ENCODE measurements at regions not wholly inside any gene's neighbourhood (a gene's known extent, or its start where the extent isn't known, plus 50 kb on each side); places are given as distances from the start of the nearest gene placed in this dataset.
"Not testable (repeated sequence)": the region's sequence is repeated elsewhere in the genome, so short reads cannot be mapped to it uniquely, and the experiment has no call there.

GRCh38 chr4:31193521-31193920, 473.4 kb downstream of the PCDH7 start:
- DNase-seq (no peak), ATAC-seq (no peak)
- intact Hi-C loops (cut with micrococcal nuclease) = no loop called here

GRCh38 chr4:31194823-31195222, 474.7 kb downstream of the PCDH7 start:
- no peak for ATAC-seq
- no peak for DNase-seq
- intact Hi-C loops (cut with micrococcal nuclease) = no loop called here

- no peak for DNase-seq
- ATAC-seq = no peak
- intact Hi-C loops (cut with micrococcal nuclease) = no loop called here
Measured at GRCh38 chr4:31199644-31200043, 479.5 kb downstream of the PCDH7 start.

GRCh38 chr4:31202054-31202453, 481.9 kb downstream of the PCDH7 start:
- ATAC-seq; intact Hi-C loops (cut with micrococcal nuclease); DNase-seq: not testable (repeated sequence)

DNA sequence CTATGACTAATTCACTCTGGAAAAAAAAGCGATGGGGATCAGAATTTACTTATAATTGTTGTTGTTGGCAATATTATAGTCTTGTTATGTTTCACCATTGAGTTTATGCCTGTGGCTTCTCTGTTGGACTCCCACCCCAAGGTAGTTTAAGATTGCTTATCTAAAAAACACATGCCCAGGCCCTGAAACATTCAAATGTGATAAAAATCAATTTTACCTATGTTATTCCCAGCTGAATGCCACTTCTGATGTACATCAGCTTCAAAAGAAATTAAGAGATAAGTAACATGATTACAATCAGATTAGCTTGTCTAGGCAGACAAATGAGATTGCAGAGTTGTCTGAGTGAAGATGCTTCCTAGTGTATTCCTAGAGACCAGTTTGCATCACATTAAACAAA, 484.7 kb downstream of the PCDH7 start:
- intact Hi-C loops (cut with micrococcal nuclease) = no loop called here
- ATAC-seq (no peak), DNase-seq (no peak)

GRCh38 chr4:31220921-31221320, 500.8 kb downstream of the PCDH7 start:
- intact Hi-C loops (cut with micrococcal nuclease) = no loop called here
- DNase-seq (no peak), ATAC-seq (no peak)

DNA sequence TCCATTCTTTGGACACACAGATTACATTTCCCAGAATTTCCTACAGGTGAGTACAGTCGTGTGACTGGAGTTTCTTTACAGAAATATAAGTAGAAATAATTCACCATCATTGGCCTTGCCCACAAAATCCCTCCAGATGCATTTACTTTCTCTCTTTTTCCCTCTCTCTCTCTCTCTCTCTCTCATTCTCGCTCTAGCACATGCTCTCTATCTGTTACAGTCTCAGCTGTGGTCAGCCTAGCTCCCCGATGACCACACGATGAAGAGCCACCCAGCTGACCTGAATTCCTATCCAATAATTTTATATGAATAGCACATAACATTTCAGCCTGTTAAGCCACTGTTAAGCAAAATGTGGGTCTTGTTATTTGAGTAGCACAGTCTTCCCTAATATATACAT, 507.9 kb downstream of the PCDH7 start:
- ATAC-seq = no peak
- DNase-seq = no peak
- intact Hi-C loops (cut with micrococcal nuclease) = no loop called here

DNA sequence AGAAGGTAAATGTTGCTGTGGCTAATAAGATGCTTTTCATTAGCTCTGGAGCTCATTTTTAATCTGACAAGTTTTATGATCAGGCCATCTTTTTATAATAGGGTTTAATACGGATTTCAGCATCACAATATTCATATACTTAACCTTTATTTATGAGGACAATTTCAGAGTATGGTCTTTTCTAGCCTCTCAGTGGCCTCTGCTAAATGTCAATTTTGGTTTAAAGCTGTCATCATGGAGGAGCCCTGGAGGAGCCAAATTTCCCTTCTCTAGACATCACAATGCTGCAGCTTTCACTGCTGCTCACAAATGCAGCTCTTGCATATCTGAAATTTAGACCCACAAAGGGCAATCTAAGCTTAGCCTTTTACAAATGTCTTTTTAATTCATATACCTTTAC, 510.4 kb downstream of the PCDH7 start:
- intact Hi-C loops (cut with micrococcal nuclease) = no loop called here
- DNase-seq (no peak), ATAC-seq (no peak)

DNA sequence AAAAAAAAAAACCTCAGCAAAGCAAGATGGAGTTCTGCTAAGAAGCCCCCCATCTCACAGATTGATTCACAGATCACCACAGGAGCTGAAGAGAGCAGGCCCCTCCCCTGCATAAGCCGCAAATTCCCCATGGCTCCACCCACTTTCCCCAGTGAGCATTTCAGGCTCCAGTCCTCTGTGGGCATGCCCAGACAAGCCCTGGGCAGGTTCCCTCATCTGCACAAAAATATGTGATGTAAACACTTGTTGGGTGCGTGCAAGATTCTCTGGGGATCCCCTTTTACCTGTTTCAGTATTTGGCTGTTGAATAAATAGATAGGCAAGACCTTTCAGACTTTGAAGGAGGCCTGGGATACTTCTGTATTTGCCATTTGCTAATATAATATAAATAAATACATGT, 514.3 kb downstream of the PCDH7 start:
- DNase-seq (no peak), ATAC-seq (no peak)
- intact Hi-C loops (cut with micrococcal nuclease) = no loop called here

- no peak for ATAC-seq
- no peak for DNase-seq
- intact Hi-C loops (cut with micrococcal nuclease) = no loop called here
Measured at GRCh38 chr4:31234901-31235300, 514.7 kb downstream of the PCDH7 start.

DNA sequence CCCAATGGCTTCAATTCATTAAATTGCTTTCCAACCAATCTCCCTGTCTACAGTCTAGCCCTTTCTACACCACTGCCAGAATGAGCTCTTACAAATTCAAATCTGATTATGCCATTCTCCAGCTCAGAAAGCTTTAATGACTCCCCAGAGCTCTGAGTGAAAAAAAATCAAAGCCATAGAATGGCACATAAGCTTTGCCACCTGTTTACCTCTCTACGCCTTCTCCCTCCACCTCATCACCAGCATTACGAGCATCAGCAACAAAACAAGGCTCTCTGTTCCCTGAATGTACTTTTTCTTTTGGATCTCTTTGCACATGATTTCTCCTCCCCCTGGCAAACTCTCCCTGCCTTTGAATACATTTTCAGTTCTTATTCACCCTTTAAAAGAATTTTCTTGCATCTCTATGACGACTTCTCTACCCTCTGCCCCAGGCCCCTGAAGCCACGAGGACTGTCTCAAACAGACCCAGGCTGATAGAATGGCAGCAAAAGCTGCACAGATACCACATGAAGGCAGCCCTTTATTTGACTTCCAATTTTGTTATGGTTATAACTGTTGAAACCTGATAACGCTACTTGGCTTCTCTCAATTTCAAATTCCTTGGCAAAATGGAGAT, 516.0 kb downstream of the PCDH7 start:
- intact Hi-C loops (cut with micrococcal nuclease) = no loop called here
- ATAC-seq (no peak), DNase-seq (no peak)

DNA sequence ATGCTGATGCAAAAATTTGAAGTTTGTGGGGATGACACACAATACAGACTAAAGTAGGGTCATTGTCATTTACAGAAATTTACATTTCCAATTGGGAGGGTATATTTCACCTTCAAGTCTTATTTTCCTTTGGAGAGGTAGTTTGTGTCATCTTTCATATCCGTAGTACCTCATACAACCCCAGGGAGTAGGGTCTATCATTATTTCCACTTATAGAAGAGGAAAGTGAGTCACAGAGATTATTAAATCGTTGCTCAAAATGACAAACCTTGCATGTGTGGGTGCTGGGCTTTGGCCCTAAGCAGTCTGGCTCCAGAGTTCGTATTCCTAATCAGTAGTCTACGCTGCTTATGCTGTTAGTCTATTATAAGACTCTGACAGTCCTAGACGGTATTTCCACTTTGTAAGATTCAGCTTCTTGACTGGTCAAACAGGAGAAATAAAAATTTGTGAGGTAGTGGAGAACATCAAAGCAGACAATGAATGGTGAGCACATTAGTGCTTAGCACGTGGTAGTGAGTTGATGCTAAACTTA, 516.5 kb downstream of the PCDH7 start:
- intact Hi-C loops (cut with micrococcal nuclease) = no loop called here
- ATAC-seq (peak; percentile 61), DNase-seq (no peak)

DNA sequence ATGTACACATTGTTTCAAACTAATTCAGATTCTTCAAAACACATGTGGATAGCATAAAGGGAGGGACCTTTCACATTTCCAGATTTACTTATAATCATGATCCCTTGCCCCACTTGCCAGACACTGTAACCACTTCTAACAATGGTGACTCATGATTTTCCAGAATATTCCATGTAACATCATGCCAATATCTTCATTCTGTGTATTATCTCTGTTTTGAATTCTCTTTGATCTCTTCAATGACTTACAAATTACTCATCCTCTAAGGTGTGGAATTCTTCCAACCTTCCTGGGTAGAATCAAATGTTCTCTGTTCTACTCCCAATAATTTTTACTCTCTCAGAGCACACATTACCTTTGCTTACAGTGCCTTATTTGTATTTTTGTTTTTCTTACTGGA, 517.1 kb downstream of the PCDH7 start:
- intact Hi-C loops (cut with micrococcal nuclease) = no loop called here
- DNase-seq (no peak), ATAC-seq (no peak)

GRCh38 chr4:31239886-31240285, 519.7 kb downstream of the PCDH7 start:
- ATAC-seq = no peak
- DNase-seq = no peak
- intact Hi-C loops (cut with micrococcal nuclease) = no loop called here

- ATAC-seq (no peak), DNase-seq (no peak)
- intact Hi-C loops (cut with micrococcal nuclease) = no loop called here
Measured at GRCh38 chr4:31241504-31242106, 521.4 kb downstream of the PCDH7 start.

GRCh38 chr4:31246856-31247255, 526.7 kb downstream of the PCDH7 start:
- intact Hi-C loops (cut with micrococcal nuclease) = no loop called here
- ATAC-seq (no peak), DNase-seq (no peak)

DNA sequence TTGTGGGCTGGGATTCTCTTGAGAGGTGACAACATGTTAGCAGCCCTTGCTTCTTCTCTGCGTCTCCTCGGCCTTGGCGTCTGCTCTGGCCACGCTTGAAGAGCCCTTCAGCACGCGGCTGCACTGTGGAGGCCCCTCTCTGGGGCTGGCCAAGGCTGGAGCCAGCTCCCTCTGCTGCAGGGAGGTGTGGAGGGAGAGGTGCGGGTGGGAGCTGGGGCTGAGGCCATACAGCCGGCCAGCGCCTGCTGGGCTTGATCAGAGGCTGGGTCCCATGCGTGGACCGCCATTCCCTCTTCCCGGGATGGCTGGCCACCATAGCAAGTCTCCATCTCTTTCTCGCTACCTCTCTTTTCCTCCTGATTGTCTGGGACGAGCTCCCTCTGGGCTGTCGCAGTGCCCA, 539.0 kb downstream of the PCDH7 start:
- ATAC-seq (no peak), DNase-seq (no peak)
- intact Hi-C loops (cut with micrococcal nuclease) = no loop called here

DNA sequence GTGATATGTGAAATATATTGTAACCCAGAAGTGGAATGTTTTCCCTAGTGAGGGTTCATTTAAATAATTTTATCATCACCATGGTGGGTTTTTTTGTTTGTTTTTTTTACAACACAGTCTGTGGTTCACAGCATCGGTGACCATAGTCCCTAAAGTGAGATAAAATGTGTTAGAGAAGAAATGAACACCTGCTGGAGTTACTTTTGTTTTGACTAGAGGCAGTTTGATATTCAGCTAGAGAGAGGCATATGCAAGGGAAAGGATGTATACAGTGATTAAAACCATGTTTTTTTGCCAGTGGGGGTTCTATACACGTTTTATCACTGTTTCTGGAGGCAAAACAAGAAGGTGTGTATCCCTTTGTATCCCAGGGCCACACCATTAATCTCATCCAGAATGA, 541.5 kb downstream of the PCDH7 start:
- DNase-seq (no peak), ATAC-seq (no peak)
- intact Hi-C loops (cut with micrococcal nuclease) = no loop called here

GRCh38 chr4:31266094-31266493, 545.9 kb downstream of the PCDH7 start:
- intact Hi-C loops (cut with micrococcal nuclease); ATAC-seq; DNase-seq: not testable (repeated sequence)

GRCh38 chr4:31272331-31273061, 552.3 kb downstream of the PCDH7 start:
- DNase-seq (no peak), ATAC-seq (no peak)
- intact Hi-C loops (cut with micrococcal nuclease) = no loop called here

- intact Hi-C loops (cut with micrococcal nuclease) = no loop called here
- ATAC-seq (no peak), DNase-seq (no peak)
Measured at GRCh38 chr4:31275906-31276305, 555.7 kb downstream of the PCDH7 start.

All from left ventricle myocardium superior (tissue), 1 donor.